22Rv1 (cell line): ENCODE measurements at regions not wholly inside any gene's neighbourhood (a gene's known extent, or its start where the extent isn't known, plus 50 kb on each side); places are given as distances from the start of the nearest gene placed in this dataset.

Experiments
- H3K27ac ChIP-seq: fragments of 450-650 bp; 2 replicates; pipeline ENCODE4 v1.5.1; 2017
- ZFX ChIP-seq: fragments of 450-650 bp; IDR thresholded peaks from 2 replicates; pipeline ENCODE4 v1.6.1; 2017; ENCODE audit warnings: antibody characterized with exemption, borderline replicate concordance
- TF ChIP-seq, protein P1 (sequence below): fragments of 450-650 bp; IDR thresholded peaks from 2 replicates; pipeline ENCODE4 v1.5.1; 2017; ENCODE audit warnings: mild to moderate bottlenecking

- no peak overlapping the region for H3K27ac ChIP-seq
- TF ChIP-seq, protein P1, sequence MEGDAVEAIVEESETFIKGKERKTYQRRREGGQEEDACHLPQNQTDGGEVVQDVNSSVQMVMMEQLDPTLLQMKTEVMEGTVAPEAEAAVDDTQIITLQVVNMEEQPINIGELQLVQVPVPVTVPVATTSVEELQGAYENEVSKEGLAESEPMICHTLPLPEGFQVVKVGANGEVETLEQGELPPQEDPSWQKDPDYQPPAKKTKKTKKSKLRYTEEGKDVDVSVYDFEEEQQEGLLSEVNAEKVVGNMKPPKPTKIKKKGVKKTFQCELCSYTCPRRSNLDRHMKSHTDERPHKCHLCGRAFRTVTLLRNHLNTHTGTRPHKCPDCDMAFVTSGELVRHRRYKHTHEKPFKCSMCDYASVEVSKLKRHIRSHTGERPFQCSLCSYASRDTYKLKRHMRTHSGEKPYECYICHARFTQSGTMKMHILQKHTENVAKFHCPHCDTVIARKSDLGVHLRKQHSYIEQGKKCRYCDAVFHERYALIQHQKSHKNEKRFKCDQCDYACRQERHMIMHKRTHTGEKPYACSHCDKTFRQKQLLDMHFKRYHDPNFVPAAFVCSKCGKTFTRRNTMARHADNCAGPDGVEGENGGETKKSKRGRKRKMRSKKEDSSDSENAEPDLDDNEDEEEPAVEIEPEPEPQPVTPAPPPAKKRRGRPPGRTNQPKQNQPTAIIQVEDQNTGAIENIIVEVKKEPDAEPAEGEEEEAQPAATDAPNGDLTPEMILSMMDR: no peak
- TF ChIP-seq ZFX: no peak
These were observed 669.5 kb downstream of the SLCO4C1 start for GRCh38 chr5:101626572-101626971.

DNA sequence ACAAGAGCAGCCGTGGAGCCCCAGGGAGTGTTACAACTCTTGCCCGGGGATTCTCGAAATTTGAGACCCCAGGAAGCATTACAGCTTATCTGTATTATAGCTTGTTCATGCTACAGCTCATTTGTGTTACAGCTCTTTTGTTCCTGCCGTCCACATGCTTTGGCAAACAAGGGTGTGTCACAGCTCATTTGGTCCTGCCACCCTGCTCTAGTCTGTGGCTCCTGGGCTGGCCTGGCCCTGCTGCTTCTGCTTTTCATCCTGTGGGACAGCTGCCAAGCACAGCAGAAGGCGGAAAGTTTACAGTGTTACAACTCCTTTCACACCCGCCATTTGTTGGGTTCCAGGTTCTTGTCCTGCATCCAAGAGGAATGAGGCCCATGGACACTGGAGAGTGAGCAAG lies 685.0 kb downstream of the SLCO4C1 start:
- no peak overlapping the region for H3K27ac ChIP-seq
- TF ChIP-seq, protein P1: no peak
- no peak for TF ChIP-seq ZFX

DNA sequence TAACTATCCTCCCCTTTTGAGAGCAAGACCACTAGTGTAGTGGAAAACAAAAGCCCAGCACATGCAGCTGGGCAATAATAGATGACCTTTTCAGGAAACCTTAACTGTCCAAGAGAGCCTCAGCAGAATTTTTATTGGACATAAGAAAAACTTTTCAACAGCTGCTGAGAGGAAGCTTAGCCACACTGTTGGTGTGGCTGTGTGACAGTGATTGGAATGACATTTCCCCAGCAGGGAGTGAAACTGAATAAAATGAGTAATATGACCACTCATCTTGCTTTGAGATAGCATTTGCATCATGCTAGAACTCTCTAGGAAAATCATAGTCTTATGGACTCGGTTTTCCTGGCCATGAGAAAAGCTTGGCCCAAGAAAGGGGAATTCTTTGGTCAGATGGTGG lies 687.8 kb downstream of the SLCO4C1 start:
- no peak for TF ChIP-seq ZFX
- TF ChIP-seq, protein P1: no peak
- H3K27ac ChIP-seq: no peak overlapping the region

- H3K27ac ChIP-seq: no peak overlapping the region
- TF ChIP-seq ZFX: no peak
- TF ChIP-seq, protein P1: no peak
These were observed 690.4 kb downstream of the SLCO4C1 start for GRCh38 chr5:101605700-101606099.

GRCh38 chr5:101600614-101601013 lies 695.5 kb downstream of the SLCO4C1 start:
- H3K27ac ChIP-seq: no peak overlapping the region
- no peak for TF ChIP-seq ZFX
- TF ChIP-seq, protein P1: no peak

DNA sequence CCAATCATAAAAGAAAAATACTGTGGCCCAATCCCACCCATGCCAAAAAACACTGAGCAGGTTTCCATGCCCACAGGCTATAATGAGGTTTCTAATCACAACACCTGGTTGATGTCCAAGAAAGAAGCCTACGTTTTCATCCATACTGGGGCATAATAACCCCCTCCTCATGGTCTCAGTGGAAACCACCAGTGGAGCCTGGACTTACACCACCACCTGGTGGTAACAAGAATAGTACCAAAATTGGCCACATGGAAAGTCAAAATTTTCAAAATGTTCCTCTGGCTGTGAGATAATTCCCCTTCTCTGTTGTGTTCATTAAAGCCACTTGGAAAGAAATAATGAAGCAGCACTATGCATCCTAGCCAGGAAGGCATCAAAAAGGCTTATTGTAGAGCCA lies 687.3 kb upstream of the ST8SIA4 start:
- TF ChIP-seq, protein P1: peak; percentile 58
- TF ChIP-seq ZFX: no peak

GRCh38 chr5:101585366-101585765 lies 682.3 kb upstream of the ST8SIA4 start:
- H3K27ac ChIP-seq: no peak overlapping the region

More for the DNA sequence above, 687.3 kb upstream of the ST8SIA4 start:
- no peak overlapping the region for H3K27ac ChIP-seq

More at GRCh38 chr5:101585366-101585765, 682.3 kb upstream of the ST8SIA4 start:
- TF ChIP-seq ZFX: no peak
- TF ChIP-seq, protein P1: no peak
